K562 (cell line): ENCODE measurements at regions not wholly inside any gene's neighbourhood (a gene's known extent, or its start where the extent isn't known, plus 50 kb on each side); places are given as distances from the start of the nearest gene placed in this dataset.

ENCODE experiments used
- ATAC-seq: fragments of 200-7000 bp; cut with Tn5 transposase; 3 replicates; pipeline ENCODE4 v1.9.1; 2020; ENCODE audit warnings: moderate library complexity
- BruUV-seq: library from RNA; stranded (reverse); fragments of 400-500 nt; replicated peaks from 2 replicates; lab custom pipeline; 2021; lab: Mats Ljungman, UMichigan
- CTCF ChIA-PET: fragments of 300-600 bp; formaldehyde crosslinking; extraction: SDS; loops from one replicate; lab custom pipeline; 2021; ENCODE audit warnings: low intra/inter-chr PET ratio; lab: Yijun Ruan, JAX
- POLR2A ChIA-PET: fragments of 300-600, 350-650 bp; sonication (Branson Sonifier 250); formaldehyde crosslinking; extraction: SDS; loops from one replicate; lab custom pipeline; 2021; ENCODE audit warnings: antibody characterized with exemption, inconsistent platforms; lab: Yijun Ruan, JAX
- DNase-seq, 4 experiments: peaks; one replicate each; pipeline versions ENCODE4 v3.0.0 to v3.0.0-alpha.2; 2011 to 2018; ENCODE audit warnings: low spot score in 3 of 4, mixed read lengths in 3 of 4; ENCODE audit errors: extremely low read depth in 1 of 4
- FAIRE-seq: peaks from 2 replicates; lab custom pipeline; 2011; peaks lifted over from hg19 to GRCh38; lab: Jason Lieb, UNC
- H2AFZ ChIP-seq: 2 replicates; pipeline ENCODE4 v1.6.0; 2011; ENCODE audit warnings: low read depth, low read length, control low read depth, inconsistent platforms
- H3K27ac ChIP-seq: fragments of 200-600 bp; 3 replicates; pipeline ENCODE4 v1.8.0; 2011; ENCODE audit warnings: low read depth, mild to moderate bottlenecking, control low read depth, inconsistent platforms, low read length, moderate library complexity, mixed read lengths; ENCODE audit errors: extremely low read depth
- H3K27me3 ChIP-seq, 2 experiments: fragments of 300-600 bp in 1 of 2; 2 replicates in 1 of 2; 3 replicates in 1 of 2; pipeline versions ENCODE4 v1.6.0 to v1.8.0; 2011; ENCODE audit warnings: inconsistent platforms in 2 of 2, low read length in 2 of 2, mild to moderate bottlenecking in 1 of 2, mixed read lengths in 1 of 2, moderate library complexity in 1 of 2; ENCODE audit not compliant: control insufficient read depth in 2 of 2, insufficient read depth in 2 of 2
- H3K36me3 ChIP-seq: fragments of 300-600 bp; 3 replicates; pipeline ENCODE4 v1.8.0; 2011; ENCODE audit warnings: mild to moderate bottlenecking, low read length, inconsistent platforms; ENCODE audit not compliant: control insufficient read depth, insufficient read depth
- H3K4me1 ChIP-seq, 2 experiments: fragments of 200-600 bp in 1 of 2; replicated peaks in 1 of 2; 2 replicates in 1 of 2; 3 replicates in 1 of 2; pipeline versions ENCODE4 v1.5.1 to v1.8.0; 2011; ENCODE audit warnings: inconsistent platforms in 2 of 2, low read length in 2 of 2, mild to moderate bottlenecking in 1 of 2, mixed read lengths in 1 of 2, moderate library complexity in 1 of 2; ENCODE audit not compliant: control insufficient read depth in 2 of 2, insufficient read depth in 2 of 2
- H3K4me2 ChIP-seq: 2 replicates; pipeline ENCODE4 v1.6.1; 2011; ENCODE audit warnings: low read length, control low read depth, inconsistent platforms, mixed read lengths; ENCODE audit not compliant: insufficient read depth
- H3K4me3 ChIP-seq: fragments of 200-600 bp; sonication (generic), shearing (Covaris generic); 2 replicates; pipeline ENCODE4 v1.5.1; 2016; ENCODE audit warnings: control low read depth, inconsistent platforms
- H3K79me2 ChIP-seq: fragments of 200-600 bp; 3 replicates; pipeline ENCODE4 v1.8.0; 2011; ENCODE audit warnings: low read length, inconsistent platforms; ENCODE audit not compliant: control insufficient read depth, insufficient read depth
- H3K9ac ChIP-seq, 2 experiments: 2 replicates each; pipeline versions ENCODE4 v1.6.0 to v1.6.1; 2011; ENCODE audit warnings: low read depth in 2 of 2, low read length in 2 of 2, control low read depth in 1 of 2, inconsistent platforms in 1 of 2, mild to moderate bottlenecking in 1 of 2, mixed read lengths in 1 of 2; ENCODE audit not compliant: insufficient read depth in 1 of 2
- H3K9me1 ChIP-seq: one replicate; pipeline ENCODE4 v1.6.0; 2011; ENCODE audit warnings: inconsistent platforms, mild to moderate bottlenecking, low read length, moderate library complexity; ENCODE audit not compliant: control insufficient read depth, insufficient read depth
- H3K9me3 ChIP-seq: replicated peaks from 2 replicates; pipeline ENCODE4 v1.5.1; 2011; ENCODE audit warnings: low read depth, low read length, inconsistent platforms; ENCODE audit not compliant: control insufficient read depth, insufficient read depth
- H4K20me1 ChIP-seq: replicated peaks from 2 replicates; pipeline ENCODE4 v1.6.1; 2011; ENCODE audit warnings: low read length, inconsistent platforms, mixed read lengths; ENCODE audit not compliant: control insufficient read depth, insufficient read depth
- FOXA3 ChIP-seq, 2 experiments: fragments of 450-650 bp in 1 of 2; sonication (generic) in 1 of 2; formaldehyde crosslinking; IDR thresholded peaks in 1 of 2; conservative IDR thresholded peaks in 1 of 2; 2 replicates each; pipeline versions ENCODE4 v1.4.0 to v1.8.0; 2020 to 2022; ENCODE audit warnings: mild to moderate bottlenecking in 2 of 2, missing genetic modification reagents in 1 of 2
- WGBS: fragments of 100-300 bp; shearing (Covaris generic); methylation state at CpG from one replicate; pipeline ENCODE4 v1.1.6; 2016; ENCODE audit warnings: low coverage, mixed read lengths; ENCODE audit not compliant: insufficient coverage; ENCODE audit errors: missing lambda C conversion rate; 5-methylcytosine and 5-hydroxymethylcytosine counted together
- in situ Hi-C: fragments of 300-500 bp; cut with MboI; formaldehyde crosslinking; loops from 4 replicates; pipeline ENCODE4 v1.15.0; 2018; ENCODE audit warnings: inconsistent platforms, mixed read lengths
- intact Hi-C: fragments of 100-400 bp; cut with micrococcal nuclease; formaldehyde crosslinking; loops from 2 replicates; pipeline ENCODE4 v1.14.2; 2022
- TF ChIP-seq, protein P1 (sequence below): IDR thresholded peaks from 3 replicates; pipeline ENCODE4 v1.6.1; 2011; ENCODE audit warnings: borderline replicate concordance, mild to moderate bottlenecking; ENCODE audit not compliant: insufficient read length, insufficient read depth
- TF ChIP-seq, protein P2 (sequence below), 2 experiments: IDR thresholded peaks in 1 of 2; conservative IDR thresholded peaks in 1 of 2; 2 replicates each; pipeline ENCODE4 v1.6.1; 2016; ENCODE audit warnings: low read depth in 2 of 2, mild to moderate bottlenecking in 1 of 2, missing compliant biosample characterization in 1 of 2, missing genetic modification characterization in 1 of 2, moderate library complexity in 1 of 2

DNA sequence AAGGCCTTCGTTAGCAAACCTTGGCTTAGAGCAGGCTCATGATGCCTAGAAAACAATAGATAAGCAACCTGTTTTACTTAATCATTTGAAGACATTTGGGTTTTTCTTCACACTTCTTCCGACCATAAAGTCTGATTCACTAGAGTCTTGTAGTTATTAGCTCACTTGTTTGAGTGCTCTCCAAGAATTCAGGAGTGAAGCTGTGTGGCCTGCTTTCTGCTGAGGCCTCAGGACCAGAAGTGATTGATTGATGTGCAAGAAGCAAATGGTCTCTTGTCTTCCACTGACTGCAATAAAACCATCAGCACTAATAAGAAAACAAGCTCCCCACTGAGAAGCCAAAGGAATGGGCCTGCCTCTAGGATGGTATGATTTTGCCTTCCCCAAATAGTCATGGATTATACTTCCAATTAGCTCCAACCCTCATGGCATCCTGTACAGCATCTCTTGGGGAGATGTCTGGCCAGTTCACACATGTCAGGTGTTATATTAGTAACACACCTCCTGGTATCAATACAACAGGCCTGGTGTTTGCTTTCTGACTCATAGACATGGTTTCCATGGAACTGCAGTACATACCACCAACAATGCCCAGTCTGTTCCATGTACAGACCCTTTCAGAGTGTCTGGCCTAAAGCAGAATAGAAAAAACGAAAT, 317.6 kb downstream of the CWC27 start:
- H2AFZ ChIP-seq = no peak overlapping the region
- POLR2A ChIA-PET = no interaction called here
- in situ Hi-C loops = no loop called here
- H4K20me1 ChIP-seq = no peaks in the 10 kb centered on the region
- H3K27ac ChIP-seq = no peak overlapping the region
- no peaks in the 10 kb centered on the region for H3K9me1 ChIP-seq
- no peaks in the 10 kb centered on the region for H3K27me3 ChIP-seq
- TF ChIP-seq, protein P1, sequence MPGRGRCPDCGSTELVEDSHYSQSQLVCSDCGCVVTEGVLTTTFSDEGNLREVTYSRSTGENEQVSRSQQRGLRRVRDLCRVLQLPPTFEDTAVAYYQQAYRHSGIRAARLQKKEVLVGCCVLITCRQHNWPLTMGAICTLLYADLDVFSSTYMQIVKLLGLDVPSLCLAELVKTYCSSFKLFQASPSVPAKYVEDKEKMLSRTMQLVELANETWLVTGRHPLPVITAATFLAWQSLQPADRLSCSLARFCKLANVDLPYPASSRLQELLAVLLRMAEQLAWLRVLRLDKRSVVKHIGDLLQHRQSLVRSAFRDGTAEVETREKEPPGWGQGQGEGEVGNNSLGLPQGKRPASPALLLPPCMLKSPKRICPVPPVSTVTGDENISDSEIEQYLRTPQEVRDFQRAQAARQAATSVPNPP = no peak
- TF ChIP-seq FOXA3 (CRISPR knock-in tag; conservative IDR thresholded peaks at IDR 0.05 in 1 of 2, IDR thresholded peaks at IDR 0.05 in 1 of 2) = 0 out of 4 replicates have a peak, but pooled peaks of 1 of the 2 experiments have one; percentile 10
- TF ChIP-seq, protein P2, sequence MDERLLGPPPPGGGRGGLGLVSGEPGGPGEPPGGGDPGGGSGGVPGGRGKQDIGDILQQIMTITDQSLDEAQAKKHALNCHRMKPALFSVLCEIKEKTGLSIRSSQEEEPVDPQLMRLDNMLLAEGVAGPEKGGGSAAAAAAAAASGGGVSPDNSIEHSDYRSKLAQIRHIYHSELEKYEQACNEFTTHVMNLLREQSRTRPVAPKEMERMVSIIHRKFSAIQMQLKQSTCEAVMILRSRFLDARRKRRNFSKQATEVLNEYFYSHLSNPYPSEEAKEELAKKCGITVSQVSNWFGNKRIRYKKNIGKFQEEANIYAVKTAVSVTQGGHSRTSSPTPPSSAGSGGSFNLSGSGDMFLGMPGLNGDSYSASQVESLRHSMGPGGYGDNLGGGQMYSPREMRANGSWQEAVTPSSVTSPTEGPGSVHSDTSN (CRISPR knock-in tag; IDR thresholded peaks at IDR 0.05; ENCODE audit: low read depth) = no peak
- TF ChIP-seq, protein P2 (tag; conservative IDR thresholded peaks at IDR 0.05; ENCODE audit: low read depth) = 0 out of 2 replicates have a peak, but pooled peaks have one; percentile 38
- TF ChIP-seq, all 486 proteins: peak for 2
- no TSS peak for BruUV-seq
- Histone ChIP-seq H3K4me1 (no peaks in the 10 kb centered on the region), H3K9me3 (no peaks in the 10 kb centered on the region), H3K4me2 (no peak overlapping the region), H3K9ac (no peak overlapping the region), H3K4me3 (no peak overlapping the region), H3K36me3 (no peaks in the 10 kb centered on the region), H3K79me2 (no peaks in the 10 kb centered on the region)
- intact Hi-C loops = no loop called here
- FAIRE-seq (no peak), ATAC-seq (no peak), DNase-seq (no peak)
- CTCF ChIA-PET = no interaction called here
- WGBS = 16% methylated on average over 3 of the region's 3 CpGs
